DND-41 (cell line): ENCODE measurements at regions not wholly inside any gene's neighbourhood (a gene's known extent, or its start where the extent isn't known, plus 50 kb on each side); places are given as distances from the start of the nearest gene placed in this dataset.

ENCODE experiments used
- EZH2 ChIP-seq: IDR thresholded peaks from 3 replicates; pipeline ENCODE4 v1.6.1; 2012; ENCODE audit warnings: borderline replicate concordance, low read depth, mild to moderate bottlenecking, moderate library complexity, low read length, inconsistent platforms; ENCODE audit not compliant: severe bottlenecking
- TF ChIP-seq, protein P1 (sequence below): IDR thresholded peaks from 2 replicates; pipeline ENCODE4 v1.5.1; 2012; ENCODE audit warnings: borderline replicate concordance, low read length, moderate library complexity, mild to moderate bottlenecking; ENCODE audit not compliant: poor library complexity, severe bottlenecking; ENCODE audit errors: extremely low read depth

DNA sequence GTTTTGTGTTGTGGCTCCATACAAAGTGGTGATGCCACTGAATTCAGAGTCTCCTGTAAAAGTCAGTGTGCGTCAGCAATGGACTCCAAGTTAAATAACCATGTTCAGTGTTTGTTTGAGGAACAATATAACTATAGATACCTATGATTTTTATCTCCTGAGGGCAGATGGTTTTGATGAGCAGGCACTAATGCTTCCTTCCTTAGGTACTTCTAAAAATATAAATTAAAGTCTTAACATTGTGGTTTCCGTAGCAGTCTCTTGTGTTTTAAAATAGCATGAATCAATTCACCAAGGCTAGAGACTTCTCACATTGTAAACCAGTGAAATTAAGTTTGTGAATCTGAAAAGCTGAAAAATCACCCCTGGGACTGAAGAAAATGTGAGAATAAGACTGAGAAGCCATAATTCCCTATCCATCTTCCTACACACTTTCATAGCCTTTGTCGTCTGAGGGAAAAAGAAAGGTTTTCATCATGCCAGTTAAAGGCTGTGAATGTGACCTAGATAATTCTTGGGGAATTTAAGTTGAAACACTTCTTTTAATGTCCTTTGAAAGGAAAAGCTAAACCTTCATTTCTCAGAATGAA, 1502.9 kb downstream of the CDH11 start:
- TF ChIP-seq, protein P1, sequence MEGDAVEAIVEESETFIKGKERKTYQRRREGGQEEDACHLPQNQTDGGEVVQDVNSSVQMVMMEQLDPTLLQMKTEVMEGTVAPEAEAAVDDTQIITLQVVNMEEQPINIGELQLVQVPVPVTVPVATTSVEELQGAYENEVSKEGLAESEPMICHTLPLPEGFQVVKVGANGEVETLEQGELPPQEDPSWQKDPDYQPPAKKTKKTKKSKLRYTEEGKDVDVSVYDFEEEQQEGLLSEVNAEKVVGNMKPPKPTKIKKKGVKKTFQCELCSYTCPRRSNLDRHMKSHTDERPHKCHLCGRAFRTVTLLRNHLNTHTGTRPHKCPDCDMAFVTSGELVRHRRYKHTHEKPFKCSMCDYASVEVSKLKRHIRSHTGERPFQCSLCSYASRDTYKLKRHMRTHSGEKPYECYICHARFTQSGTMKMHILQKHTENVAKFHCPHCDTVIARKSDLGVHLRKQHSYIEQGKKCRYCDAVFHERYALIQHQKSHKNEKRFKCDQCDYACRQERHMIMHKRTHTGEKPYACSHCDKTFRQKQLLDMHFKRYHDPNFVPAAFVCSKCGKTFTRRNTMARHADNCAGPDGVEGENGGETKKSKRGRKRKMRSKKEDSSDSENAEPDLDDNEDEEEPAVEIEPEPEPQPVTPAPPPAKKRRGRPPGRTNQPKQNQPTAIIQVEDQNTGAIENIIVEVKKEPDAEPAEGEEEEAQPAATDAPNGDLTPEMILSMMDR: no peak
- no peak for TF ChIP-seq EZH2
